ENCODE measurements at regions not wholly inside any gene's neighbourhood (a gene's known extent, or its start where the extent isn't known, plus 50 kb on each side); places are given as distances from the start of the nearest gene placed in this dataset.
A peak's percentile ranks its signal among the peaks of the same experiment; 100 is the strongest.

GRCh38 chr11:62030071-62030684 lies 62.7 kb upstream of the FTH1 start:
- no peak for DNase-seq (ENCODE audit: low spot score)

- DNase-seq (ENCODE audit: low spot score) = no peak
These were observed 59.4 kb upstream of the FTH1 start for GRCh38 chr11:62026739-62027370.

GRCh38 chr11:62025487-62026105 lies 58.2 kb upstream of the FTH1 start:
- peak; percentile 46 for DNase-seq (ENCODE audit: low spot score)

DNA sequence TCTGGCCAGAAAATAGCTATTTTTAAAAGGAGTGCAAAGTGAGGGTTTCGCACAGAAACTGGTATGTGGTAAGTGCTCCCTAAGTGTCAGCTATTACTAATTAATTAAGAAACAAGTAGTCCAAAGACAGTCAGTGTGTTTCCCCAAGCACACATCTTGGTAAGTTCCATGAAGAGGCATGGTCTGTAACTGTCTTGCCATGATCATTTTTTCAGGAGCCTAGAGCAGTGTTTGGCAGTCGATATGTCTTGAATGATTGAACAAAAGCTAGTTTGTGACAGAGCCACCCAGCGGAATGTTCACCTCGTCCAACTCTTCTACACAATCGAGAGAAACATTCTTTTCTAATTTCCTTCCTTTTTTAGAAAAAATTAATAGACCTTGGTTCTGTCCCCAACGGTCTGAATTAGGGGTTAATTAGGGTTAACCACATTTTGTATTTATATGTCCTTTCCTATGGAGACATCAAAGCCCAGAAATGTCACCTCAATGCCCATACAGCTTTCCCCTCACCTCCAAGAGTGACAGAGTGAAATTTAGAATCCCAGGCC lies 57.6 kb upstream of the FTH1 start:
- DNase-seq (ENCODE audit: low spot score) = peak; percentile 34

- no peak for DNase-seq (ENCODE audit: low spot score)
These were observed 54.8 kb upstream of the FTH1 start for GRCh38 chr11:62022211-62022610.

- DNase-seq (ENCODE audit: low spot score) = no peak
These were observed 53.2 kb upstream of the FTH1 start for GRCh38 chr11:62020661-62021060.

DNA sequence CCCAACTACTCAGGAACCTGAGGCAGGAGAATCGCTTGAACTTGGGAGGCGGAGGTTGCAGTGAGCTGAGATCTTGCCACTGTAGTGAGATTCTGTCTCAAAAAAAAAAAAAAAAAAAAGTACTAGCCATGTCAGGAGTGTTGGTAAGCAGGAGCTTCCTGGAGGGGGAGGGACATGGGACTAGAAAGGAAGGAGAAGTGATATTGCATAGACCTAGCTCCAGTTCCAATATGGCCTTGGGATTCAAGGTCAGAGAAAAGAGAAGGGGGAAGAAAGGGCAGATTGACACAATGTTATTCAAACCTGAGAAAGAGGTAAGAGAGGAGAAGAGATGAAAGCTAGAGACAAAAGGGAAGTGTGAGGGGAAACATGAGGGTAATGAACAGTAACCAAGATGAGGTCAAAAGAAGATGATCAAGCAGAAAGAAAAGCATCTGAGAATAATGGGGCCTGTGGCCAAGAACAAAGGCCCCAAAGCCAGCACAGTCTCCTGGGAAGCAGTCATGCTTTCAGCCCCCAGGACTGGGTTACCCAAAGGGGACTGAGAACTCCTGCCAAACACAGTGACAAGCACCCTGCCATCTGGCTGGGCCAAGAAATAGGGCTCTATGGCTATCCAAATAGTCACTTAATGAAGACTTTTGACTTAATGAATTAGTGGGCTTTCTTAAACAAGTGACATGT lies 51.7 kb upstream of the FTH1 start:
- DNase-seq (ENCODE audit: low spot score) = no peak

DNA sequence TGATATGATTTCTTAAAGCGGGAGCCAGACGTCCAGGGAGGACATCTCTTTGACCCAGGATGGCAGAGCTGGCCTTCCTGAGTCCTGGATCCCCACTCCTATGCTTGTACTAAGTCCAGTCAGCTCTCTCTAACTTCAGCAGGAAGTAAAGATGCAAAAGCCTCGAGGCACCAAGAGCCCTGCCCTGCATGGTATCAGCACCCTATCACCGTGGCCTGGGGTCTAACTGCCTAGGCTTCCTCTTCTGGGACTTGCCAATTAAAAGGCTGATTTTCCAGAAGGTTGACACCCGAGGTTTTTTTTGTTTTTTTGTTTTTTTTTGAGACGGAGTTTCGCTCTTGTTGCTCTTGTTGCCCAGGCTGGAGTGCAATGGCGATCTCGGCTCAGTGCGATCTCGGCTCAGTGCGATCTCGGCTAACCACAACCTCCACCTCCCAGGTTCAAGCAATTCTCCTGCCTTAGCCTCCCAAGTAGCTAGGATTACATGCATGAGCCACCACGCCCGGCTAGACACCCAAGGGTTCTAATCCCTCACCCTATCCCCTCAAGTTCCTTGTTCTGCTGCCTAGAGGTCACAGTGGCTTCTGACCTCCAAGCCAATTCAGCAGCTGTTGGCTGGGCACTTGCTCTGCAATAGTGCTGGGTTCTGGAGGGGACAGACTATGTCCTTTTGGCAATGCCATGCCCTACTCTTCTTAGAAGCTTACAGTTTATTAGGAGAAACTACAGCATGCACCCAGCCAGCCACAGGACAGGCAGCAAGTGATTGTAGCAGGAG lies 50.6 kb upstream of the FTH1 start:
- no peak for DNase-seq (ENCODE audit: low spot score)

Data from globus pallidus (tissue), 1 donor.